Neural crest cell (in vitro differentiated cells): ENCODE measurements at regions not wholly inside any gene's neighbourhood (a gene's known extent, or its start where the extent isn't known, plus 50 kb on each side); places are given as distances from the start of the nearest gene placed in this dataset.

Experiments used
- DNase-seq: peaks from one replicate; pipeline ENCODE4 v3.0.0; 2021; ENCODE audit warnings: low read depth, mixed read lengths, low spot score
- H3K27ac Mint-ChIP-seq: one replicate; pipeline ENCODE4 v1.8.0; 2021; ENCODE audit warnings: mild to moderate bottlenecking, mixed read lengths; ENCODE audit not compliant: unreplicated experiment
- H3K27me3 Mint-ChIP-seq: 2 replicates; pipeline ENCODE4 v1.8.0; 2021; ENCODE audit warnings: low read depth, mild to moderate bottlenecking, mixed read lengths
- H3K36me3 Mint-ChIP-seq: 2 replicates; pipeline ENCODE4 v1.8.0; 2021; ENCODE audit warnings: low read depth, mild to moderate bottlenecking, mixed read lengths
- H3K4me1 Mint-ChIP-seq: 2 replicates; pipeline ENCODE4 v1.8.0; 2021; ENCODE audit warnings: mixed read lengths
- H3K4me3 Mint-ChIP-seq: one replicate; pipeline ENCODE4 v1.8.0; 2021; ENCODE audit warnings: mild to moderate bottlenecking, mixed read lengths
- H3K9me3 Mint-ChIP-seq: 2 replicates; pipeline ENCODE4 v1.8.0; 2021; ENCODE audit warnings: mixed read lengths
- TF ChIP-seq, protein P1 (sequence below): fragments of 200-600 bp; sonication (generic); conservative IDR thresholded peaks from 2 replicates; pipeline ENCODE4 v1.5.0; 2021; ENCODE audit warnings: antibody characterized with exemption, mild to moderate bottlenecking

DNA sequence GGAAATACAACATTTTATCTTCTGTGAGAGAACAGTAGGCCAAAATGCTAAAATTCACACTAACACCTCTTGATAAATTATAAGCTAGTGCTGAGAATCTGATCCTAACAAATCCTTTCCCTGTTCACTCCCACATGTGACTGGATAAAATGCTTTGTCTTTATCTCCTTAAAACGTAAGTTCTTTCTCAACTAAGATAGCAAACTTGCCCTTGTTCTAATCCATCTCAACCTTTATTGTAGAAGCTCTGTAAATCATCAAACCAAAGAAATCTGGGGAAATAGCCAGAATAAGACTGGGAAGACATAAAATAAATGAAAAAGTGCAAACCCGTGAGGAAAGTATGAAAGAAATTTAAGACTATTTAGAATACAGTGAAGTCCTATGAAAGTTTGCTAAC is 1058.4 kb upstream of the ACVR2A start:
- peaks cover 12% of the 10 kb centered on the region for H3K9me3 Mint-ChIP-seq
- TF ChIP-seq, protein P1, sequence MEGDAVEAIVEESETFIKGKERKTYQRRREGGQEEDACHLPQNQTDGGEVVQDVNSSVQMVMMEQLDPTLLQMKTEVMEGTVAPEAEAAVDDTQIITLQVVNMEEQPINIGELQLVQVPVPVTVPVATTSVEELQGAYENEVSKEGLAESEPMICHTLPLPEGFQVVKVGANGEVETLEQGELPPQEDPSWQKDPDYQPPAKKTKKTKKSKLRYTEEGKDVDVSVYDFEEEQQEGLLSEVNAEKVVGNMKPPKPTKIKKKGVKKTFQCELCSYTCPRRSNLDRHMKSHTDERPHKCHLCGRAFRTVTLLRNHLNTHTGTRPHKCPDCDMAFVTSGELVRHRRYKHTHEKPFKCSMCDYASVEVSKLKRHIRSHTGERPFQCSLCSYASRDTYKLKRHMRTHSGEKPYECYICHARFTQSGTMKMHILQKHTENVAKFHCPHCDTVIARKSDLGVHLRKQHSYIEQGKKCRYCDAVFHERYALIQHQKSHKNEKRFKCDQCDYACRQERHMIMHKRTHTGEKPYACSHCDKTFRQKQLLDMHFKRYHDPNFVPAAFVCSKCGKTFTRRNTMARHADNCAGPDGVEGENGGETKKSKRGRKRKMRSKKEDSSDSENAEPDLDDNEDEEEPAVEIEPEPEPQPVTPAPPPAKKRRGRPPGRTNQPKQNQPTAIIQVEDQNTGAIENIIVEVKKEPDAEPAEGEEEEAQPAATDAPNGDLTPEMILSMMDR = no peak
- H3K4me3 Mint-ChIP-seq = no peak overlapping the region
- H3K4me1 Mint-ChIP-seq = no peaks in the 10 kb centered on the region
- no peaks in the 10 kb centered on the region for H3K27me3 Mint-ChIP-seq
- DNase-seq = no peak
- H3K27ac Mint-ChIP-seq = no peak overlapping the region
- peaks cover 10% of the 10 kb centered on the region for H3K36me3 Mint-ChIP-seq

DNA sequence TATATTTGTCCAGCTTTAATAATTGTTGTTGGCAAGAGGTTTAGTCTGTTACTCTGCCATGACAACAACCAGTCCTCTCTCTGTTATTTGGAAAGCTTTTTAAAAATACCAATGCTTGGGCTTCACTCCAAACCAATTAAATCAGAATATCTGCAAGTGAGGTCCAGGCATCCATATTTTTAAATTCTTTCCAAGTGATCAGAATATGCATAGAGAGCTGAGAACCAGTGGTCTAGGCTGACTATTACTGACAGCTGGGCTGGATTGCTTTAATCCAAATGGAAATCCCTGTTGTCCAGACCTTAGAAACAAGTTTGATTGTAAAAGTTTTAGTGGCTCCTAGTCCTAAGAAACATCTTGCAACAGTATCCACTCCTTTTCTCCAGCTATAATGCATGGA is 1059.7 kb upstream of the ACVR2A start:
- no peaks in the 10 kb centered on the region for H3K4me1 Mint-ChIP-seq
- H3K4me3 Mint-ChIP-seq = no peak overlapping the region
- peaks cover 10% of the 10 kb centered on the region for H3K9me3 Mint-ChIP-seq
- TF ChIP-seq, protein P1 = no peak
- peaks cover 10% of the 10 kb centered on the region for H3K36me3 Mint-ChIP-seq
- DNase-seq = no peak
- no peak overlapping the region for H3K27ac Mint-ChIP-seq
- H3K27me3 Mint-ChIP-seq = no peaks in the 10 kb centered on the region

DNA sequence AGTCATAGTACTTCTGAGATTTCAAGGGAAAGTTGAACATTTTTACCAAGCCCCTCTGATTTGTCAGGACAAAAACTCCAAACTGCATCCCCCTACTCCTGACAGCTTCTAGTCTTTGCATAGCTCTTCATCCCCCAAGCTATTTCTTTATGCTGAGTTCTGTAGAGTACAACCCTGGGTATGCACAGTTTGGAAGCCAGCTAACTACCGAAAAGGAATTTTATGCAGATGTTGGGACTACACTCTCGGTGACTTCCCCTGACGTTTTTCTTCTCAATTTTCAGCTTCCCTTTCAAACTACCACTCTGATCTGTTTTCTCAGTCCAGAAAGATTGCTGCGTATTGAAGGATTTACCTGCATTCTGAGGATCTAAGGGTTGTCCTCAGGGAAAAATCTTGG is 1060.2 kb upstream of the ACVR2A start:
- TF ChIP-seq, protein P1 = no peak
- DNase-seq = no peak
- Mint-ChIP-seq H3K4me1 (no peaks in the 10 kb centered on the region), H3K27ac (no peak overlapping the region), H3K9me3 (peaks cover 6% of the 10 kb centered on the region), H3K36me3 (peaks cover 7% of the 10 kb centered on the region), H3K4me3 (no peak overlapping the region), H3K27me3 (no peaks in the 10 kb centered on the region)

DNA sequence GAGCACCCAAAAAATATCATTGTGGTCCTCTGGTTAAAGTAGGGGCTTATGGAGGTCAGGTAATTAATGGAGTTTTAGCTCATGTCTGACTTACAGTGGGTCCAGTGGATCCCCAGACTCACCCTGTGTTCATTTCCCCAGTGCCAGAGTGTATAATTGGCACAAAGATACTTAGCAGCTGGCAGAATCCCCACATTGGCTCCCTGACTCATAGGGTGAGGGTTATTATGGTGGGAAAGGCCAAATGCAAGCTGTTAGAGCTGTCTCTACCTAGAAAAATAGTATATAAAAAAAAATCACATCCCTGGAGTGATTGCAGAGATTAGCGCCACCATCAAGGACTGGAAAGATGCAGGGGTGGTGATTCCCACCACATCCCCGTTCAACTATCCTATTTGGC is 1067.6 kb upstream of the ACVR2A start:
- Mint-ChIP-seq H3K4me3 (no peak overlapping the region), H3K36me3 (no peaks in the 10 kb centered on the region), H3K9me3 (no peaks in the 10 kb centered on the region), H3K27ac (no peak overlapping the region), H3K4me1 (no peaks in the 10 kb centered on the region), H3K27me3 (no peaks in the 10 kb centered on the region)
- TF ChIP-seq, protein P1 = no peak
- DNase-seq = no peak

DNA sequence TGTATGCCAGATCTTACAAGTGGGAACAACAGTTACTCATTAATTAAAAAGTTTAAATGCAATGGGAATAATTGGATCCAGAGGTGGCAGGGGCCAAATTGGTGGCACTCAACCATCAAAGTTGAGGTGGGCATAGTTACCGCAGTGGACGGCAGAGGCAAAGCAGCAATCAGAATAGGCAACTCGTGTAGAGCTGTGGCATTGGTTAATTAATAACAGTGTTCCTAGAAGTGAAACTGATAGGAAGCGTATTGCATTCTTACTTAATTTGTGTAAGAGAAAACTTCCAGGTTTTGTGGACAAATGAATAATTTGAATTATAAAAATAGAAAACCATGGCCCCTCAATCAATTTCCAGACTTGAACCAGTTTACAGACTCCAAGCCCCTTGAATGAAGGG is 1068.2 kb upstream of the ACVR2A start:
- TF ChIP-seq, protein P1 = no peak
- H3K27me3 Mint-ChIP-seq = no peaks in the 10 kb centered on the region

DNA sequence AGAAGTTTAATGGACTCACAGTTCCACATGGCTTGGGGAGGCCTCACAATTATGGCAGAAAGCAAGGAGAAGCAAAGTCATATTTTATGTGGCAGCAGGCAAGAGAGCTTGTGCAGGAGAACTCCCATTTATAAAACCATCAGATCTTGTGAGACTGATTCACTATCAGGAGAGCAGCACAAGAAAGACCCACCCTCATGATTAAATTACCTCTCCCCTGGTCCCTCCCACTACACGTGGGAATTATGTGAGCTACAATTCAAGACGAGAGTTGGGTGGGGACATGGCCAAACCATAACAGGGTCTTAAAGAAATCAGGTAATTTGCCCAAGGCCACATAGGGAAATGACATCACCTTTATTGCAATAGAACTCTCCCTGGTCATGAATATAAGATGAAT is 1073.3 kb upstream of the ACVR2A start:
- Mint-ChIP-seq H3K36me3 (no peaks in the 10 kb centered on the region), H3K9me3 (no peaks in the 10 kb centered on the region), H3K27me3 (no peaks in the 10 kb centered on the region), H3K27ac (no peak overlapping the region), H3K4me1 (no peaks in the 10 kb centered on the region), H3K4me3 (no peak overlapping the region)
- TF ChIP-seq, protein P1 = no peak
- no peak for DNase-seq

More for the DNA sequence above, 1068.2 kb upstream of the ACVR2A start:
- no peaks in the 10 kb centered on the region for H3K36me3 Mint-ChIP-seq
- no peak for DNase-seq
- no peaks in the 10 kb centered on the region for H3K9me3 Mint-ChIP-seq
- no peak overlapping the region for H3K27ac Mint-ChIP-seq
- no peaks in the 10 kb centered on the region for H3K4me1 Mint-ChIP-seq
- H3K4me3 Mint-ChIP-seq = no peak overlapping the region
